GM18858 (cell line): ENCODE measurements at regions not wholly inside any gene's neighbourhood (a gene's known extent, or its start where the extent isn't known, plus 50 kb on each side); places are given as distances from the start of the nearest gene placed in this dataset.
"Not testable (repeated sequence)": the region's sequence is repeated elsewhere in the genome, so short reads cannot be mapped to it uniquely, and the experiment has no call there.

Source experiments
- ATAC-seq: cut with Tn5 transposase; IDR thresholded peaks from one replicate; pipeline ENCODE4 v1.9.1; 2021; ENCODE audit not compliant: unreplicated experiment

DNA sequence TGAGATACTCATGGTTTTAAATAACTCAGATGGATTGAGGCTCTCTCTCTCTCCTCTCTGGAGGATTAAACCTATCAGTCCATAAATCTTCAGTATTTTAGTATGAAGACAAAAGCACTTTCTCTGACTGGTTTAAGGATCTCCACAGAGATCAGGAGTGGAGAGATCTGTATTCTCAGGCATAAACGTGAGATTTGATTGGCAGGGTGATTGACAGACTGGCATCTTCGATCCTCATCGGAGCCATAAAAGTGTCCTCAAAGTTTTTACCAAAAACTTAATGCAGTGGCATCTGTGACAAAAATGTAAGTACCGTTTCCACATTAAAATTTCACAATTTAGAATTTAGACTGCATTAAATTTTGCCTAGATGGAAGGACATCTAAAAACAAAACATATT lies 870.1 kb downstream of the KCNJ2 start:
- no peak for ATAC-seq

- no peak for ATAC-seq
These were observed 883.6 kb downstream of the KCNJ2 start for GRCh38 chr17:71052971-71053370.

DNA sequence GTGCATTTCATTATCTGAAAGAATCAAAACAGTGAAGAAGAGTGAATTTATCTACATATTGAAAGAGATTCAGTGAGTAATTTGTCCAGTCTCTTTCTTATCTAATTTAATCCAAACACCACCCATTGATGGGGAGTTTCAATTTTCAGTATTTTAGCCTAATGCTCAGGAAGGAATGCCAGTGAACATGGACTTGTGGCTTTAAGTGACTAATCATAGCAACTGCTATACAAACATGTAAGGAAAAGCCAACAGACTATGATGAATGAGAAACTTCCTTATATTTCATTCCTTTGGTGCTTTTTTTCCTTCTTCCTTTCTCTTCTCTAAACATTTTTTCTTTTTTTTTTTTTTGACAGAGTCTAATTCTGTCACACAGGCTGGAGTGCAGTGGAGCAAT lies 885.8 kb downstream of the KCNJ2 start:
- no peak for ATAC-seq

DNA sequence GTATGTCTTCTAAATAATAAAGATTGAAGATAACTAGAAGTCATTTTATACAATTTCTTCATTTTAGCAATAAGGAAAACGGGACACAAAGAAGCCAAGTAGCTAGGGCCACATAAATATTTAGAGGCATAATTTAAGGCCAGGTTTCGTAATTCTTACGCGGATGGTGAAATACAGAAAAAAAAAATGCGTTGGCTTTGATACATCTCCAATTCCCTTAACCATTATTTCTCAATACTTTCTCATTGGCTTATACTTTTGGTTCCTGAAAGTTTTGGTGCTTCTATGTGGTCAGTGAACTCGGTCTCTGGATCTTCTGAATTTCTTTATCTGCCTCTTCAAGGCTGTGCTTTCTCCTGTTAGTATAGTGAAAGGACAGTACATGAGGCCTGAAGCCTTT lies 888.1 kb downstream of the KCNJ2 start:
- ATAC-seq: no peak

DNA sequence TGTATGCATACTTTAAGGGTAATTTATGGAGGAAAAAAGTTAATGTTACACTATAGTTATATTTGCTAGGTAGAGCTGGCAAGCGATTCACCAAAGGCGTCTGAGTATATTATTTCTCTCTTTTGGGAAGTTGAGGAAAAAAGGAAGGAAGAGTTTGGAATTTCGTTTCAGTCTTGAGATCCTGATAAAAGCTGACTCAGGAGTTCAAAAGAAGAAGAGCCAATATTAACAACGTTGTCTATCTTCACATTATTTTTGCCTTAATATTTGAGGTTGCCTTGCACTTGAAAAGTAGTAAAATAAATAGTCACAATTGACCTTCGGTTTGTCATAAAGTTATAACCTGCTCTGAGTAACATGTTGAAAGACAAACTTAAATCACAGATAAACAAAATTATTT lies 888.6 kb downstream of the KCNJ2 start:
- no peak for ATAC-seq

GRCh38 chr17:71063127-71063526 lies 893.8 kb downstream of the KCNJ2 start:
- no peak for ATAC-seq

- ATAC-seq: no peak
These were observed 894.2 kb downstream of the KCNJ2 start for GRCh38 chr17:71063559-71063958.

- ATAC-seq: no peak
These were observed 898.5 kb downstream of the KCNJ2 start for GRCh38 chr17:71067669-71068407.

DNA sequence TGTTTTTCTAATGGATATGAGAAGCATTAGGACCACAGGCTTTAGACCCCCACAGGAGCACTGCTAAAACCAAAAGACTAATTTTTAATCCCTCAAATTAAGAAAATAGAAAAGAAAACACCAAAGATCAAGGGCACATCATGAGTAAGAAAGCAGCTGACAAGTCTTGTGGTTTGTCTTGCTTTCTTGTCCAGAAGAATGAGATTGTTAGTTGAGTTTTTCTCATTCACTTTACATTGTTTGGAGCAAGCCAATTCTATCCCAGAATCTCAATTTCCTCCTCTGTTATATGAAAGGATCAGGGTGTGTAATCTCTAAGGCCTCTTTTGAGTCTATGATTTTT lies 899.0 kb downstream of the KCNJ2 start:
- no peak for ATAC-seq

GRCh38 chr17:71071041-71071440 lies 901.7 kb downstream of the KCNJ2 start:
- no peak for ATAC-seq

GRCh38 chr17:71071837-71072236 lies 902.5 kb downstream of the KCNJ2 start:
- ATAC-seq: no peak

DNA sequence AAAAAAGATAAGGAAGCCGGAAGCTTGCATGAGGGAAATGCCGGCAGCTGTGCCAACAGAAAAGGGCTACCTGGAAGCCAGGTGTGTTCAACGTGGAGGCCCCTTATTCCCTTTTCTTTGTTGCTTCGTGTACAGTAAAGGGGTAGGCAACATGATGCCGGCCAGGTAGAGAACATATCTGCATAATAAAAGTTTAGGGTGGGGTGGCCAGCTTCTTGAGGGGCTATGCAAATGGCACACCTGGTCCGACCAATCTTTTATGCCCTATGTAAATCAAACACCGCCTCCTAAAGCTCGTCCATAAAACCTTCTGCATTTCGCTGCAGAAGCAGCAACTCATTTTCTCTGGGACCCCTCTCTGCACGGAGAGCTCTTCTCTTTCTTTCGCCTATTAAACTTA lies 911.6 kb downstream of the KCNJ2 start:
- ATAC-seq: no peak

DNA sequence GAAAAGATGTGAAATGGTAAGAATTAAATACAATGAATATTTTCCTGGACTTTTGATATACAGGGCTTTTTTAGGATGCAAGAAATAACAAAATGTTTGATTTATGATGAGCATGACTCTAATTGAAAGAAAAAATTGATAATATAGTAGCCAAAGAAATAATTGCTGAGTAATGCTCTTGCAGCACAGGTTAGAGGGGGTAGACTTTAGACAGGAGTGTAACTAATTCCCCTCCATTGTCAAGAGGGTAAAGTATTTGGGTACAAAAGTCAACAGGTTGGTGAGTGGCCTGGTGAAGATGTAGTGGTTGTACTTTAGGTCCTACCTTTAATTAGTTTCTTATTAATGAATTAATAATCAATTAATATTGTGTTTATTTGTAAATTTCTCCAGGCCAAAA lies 912.3 kb downstream of the KCNJ2 start:
- no peak for ATAC-seq

GRCh38 chr17:71084219-71084618 lies 914.9 kb downstream of the KCNJ2 start:
- no peak for ATAC-seq

DNA sequence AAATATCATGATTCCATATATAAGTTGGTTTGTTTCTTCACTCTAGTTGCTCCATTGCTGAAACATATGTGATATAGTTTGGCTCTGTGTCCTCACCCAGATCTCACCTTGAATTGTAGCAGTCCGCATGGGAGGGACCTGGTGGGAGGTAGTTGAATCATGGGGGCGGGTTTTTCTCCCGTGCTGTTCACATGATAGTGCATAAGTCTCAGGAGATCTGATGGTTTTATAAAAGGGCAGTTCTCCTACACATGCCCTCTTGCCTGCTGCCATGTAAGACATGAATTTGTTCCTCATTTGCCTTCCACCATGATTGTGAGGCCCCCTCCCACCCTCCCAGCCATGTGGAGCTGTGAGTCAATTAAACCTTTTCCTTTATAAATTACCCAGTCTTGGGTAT lies 915.5 kb downstream of the KCNJ2 start:
- ATAC-seq: no peak

DNA sequence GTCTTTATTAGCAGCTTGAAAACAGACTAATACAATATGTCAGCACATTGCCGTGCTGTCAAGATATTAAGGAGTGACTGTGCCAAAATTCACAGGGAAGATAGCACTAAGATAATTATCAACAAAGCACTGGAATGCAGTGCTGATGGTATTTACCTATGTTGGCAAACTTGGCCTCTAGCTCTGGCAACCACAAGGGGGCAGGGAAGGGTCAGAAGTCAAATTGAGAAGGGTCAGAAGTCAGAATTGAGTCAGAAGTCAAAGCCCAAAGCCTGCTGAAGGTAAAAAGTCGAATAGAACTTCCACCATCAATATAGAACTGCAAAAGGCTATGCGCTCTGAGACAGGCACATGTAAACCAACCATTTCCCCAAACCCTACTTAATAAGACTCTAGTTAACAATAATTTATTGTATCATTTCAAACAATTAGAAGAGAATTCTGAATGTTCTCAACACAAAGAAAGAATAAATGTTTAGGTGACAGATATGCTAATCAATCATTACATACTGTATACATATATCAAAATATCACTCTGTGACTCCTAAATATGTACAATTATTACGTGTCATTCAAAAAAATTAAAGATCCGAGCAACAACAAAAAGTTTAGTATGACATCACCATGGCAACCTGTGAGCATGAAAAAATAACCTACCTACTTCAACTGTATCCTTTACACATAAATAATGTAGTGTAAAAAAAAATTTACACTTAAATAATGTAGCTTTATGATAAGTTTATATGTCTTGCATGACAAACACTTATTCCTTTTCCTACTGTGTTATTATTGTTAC lies 916.1 kb downstream of the KCNJ2 start:
- ATAC-seq: no peak

- no peak for ATAC-seq
These were observed 920.1 kb downstream of the KCNJ2 start for GRCh38 chr17:71089431-71089830.

GRCh38 chr17:71098071-71098470 lies 928.7 kb downstream of the KCNJ2 start:
- ATAC-seq: no peak

GRCh38 chr17:71099003-71099714 lies 929.8 kb downstream of the KCNJ2 start:
- no peak for ATAC-seq

- no peak for ATAC-seq
These were observed 933.4 kb downstream of the KCNJ2 start for GRCh38 chr17:71102777-71103176.

GRCh38 chr17:71104225-71104624 lies 934.9 kb downstream of the KCNJ2 start:
- ATAC-seq: no peak

DNA sequence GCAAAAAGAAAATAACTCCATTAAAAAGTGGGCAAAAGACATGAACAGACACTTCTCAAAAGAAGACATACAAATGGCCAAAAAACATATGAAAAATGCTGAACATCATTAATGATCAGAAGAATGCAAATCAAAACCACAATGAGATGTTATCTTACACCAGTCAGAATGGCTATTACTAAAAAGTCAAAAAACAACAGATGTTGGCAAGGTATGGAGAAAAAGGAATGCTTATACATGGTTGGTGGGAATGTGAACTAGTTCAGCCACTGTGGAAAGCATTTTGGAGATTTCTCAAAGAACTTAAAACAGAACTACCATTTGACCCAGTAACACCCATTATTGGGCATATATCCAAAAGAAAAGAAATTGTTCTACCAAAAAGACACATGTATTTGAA lies 936.7 kb downstream of the KCNJ2 start:
- not testable (repeated sequence) for ATAC-seq
